ENCODE measurements at regions not wholly inside any gene's neighbourhood (a gene's known extent, or its start where the extent isn't known, plus 50 kb on each side); places are given as distances from the start of the nearest gene placed in this dataset.

DNA sequence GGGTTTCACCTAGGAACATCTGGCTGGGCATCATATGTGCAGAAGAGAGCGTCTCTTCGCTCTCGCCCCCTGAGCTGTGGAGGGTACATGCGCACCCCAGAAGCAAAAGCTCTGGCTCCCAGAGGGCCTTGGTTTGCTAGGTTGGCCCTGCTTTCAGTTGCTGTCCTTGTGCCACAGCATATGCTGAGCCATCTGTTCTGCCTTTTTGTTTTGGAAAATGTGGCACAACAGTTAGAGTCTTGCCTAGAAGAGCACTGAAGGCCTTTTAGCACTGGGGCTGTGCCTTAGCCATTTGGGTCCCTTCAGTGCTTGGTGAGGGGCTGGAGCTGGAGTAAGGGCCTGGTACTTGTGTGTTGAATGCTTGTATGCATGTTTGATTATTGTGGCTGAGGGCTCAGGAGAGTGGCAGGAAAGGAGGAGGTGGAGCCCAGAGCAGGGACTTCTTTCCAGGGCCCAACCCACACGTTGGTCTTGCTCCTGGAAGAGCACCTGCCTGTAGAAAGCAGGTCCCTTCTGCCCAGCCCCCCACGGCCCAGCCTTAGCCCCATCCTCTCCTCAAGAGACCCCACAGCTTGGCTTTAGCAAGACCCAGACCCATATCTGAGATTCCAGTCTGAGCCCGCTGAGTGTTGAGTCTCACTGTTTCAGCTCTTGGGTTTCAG is 113.7 kb downstream of the SLC25A47 start:
- no peak for DNase-seq (ENCODE audit: low read depth in 4 of 4, low spot score in 1 of 4)

DNA sequence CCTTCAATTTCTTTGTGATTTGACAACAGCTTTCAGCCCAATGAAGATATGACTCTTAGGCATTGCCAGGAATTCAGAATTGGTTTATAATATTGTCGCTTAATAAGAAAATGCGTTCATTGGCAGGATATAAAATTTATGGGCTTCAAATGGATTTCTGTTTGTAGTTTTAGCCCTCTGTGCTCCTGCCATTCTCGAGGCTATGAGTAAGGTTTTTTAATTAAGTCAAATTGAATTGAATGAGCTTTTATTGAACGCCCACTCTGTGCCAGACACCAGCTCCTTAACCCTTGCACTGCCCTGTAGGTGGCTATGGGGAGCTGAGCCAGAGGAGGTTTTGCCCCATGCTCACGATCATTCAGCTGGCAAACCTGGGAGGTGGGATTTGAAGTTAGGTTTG is 115.1 kb downstream of the SLC25A47 start:
- no peak for DNase-seq (ENCODE audit: low read depth in 4 of 4, low spot score in 1 of 4)

DNA sequence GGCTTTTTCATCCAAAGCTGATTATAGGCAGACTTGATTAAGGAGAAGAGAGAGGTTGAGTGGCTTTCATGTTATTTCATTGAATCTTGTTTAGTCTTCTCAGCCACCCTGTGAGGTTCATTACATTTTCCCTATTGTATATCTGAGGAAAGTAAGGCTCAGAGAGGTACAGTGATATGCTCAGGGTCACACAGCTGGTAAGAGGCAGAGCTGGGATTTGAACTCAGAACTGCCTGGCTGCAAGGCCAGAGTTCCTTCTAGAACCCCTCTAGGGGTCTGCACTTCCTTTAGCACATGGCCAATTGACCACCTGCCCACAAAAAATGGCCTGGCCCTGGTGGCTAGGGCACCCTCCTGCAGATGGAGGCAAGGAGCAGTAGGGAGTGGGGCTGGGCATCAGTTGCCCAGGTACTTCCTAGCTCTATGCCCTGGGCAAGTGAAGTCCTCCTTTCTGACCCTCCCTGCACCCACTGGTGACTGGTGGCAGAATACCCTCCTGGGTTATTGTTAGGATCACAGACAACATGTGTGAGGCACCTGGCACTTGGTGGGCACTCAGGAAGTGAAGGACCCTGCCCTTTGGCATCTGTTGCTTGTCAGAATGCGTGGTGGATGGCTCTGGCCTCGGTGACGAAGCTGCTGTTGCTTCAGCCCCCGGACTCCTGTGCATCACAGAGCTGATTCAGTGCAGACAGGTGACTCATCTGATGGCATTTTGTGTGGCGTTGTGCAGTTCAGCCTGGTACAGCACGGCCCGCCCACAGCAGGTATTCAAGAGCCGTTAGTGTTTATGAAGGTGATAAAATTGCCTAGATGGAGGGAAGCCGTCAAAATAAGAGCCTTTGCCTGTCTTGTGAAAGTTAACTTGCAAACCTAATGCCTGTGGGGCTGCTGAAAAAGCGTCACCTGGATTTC is 115.8 kb downstream of the SLC25A47 start:
- peak; percentile 7 to 32 (median 19) for DNase-seq (ENCODE audit: low read depth in 4 of 4, low spot score in 1 of 4)

DNA sequence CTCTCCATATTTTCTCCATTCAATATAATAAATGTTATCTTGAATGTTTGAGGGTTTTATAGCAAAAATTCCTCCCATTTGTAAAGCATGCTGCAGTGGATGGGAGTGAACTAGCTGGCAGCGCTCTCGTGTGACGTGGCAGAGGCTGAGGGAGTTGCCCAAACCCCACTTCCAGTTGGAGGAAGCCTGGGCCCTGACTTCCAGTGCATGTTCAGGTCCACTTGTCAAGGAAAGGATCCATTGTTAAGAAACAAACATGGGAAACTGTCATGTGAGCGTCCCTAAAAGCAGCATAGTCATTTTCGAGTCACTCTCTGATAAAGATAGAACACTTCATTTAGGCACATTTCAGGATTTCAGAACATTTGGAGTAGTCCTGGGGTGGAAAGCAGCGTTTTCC is 116.6 kb downstream of the SLC25A47 start:
- DNase-seq (ENCODE audit: low read depth in 4 of 4, low spot score in 1 of 4), result no peak

DNA sequence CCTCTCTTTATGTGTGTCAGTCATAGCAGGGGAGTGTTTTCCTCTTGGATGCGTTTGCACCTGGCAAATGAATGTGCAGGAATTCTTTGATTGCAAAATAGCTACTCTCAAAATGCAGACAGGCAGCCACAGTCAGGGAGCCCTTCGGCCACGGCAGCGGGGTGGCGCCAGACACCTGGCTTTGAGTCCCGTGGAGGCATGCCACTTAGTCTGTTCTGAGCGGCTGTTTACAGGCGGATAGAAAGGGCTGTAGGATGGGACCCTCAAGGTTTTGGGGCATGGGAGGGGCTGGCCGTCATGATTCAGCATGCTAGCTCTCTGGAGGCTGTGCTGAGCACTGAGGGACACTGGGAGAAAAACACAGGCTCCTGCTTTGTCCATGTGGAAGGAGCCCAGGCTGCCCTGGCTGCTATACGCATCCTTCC is 117.1 kb downstream of the SLC25A47 start:
- peak in 1 of 4 experiments; percentile 11 for DNase-seq (ENCODE audit: low read depth in 4 of 4, low spot score in 1 of 4)

DNA sequence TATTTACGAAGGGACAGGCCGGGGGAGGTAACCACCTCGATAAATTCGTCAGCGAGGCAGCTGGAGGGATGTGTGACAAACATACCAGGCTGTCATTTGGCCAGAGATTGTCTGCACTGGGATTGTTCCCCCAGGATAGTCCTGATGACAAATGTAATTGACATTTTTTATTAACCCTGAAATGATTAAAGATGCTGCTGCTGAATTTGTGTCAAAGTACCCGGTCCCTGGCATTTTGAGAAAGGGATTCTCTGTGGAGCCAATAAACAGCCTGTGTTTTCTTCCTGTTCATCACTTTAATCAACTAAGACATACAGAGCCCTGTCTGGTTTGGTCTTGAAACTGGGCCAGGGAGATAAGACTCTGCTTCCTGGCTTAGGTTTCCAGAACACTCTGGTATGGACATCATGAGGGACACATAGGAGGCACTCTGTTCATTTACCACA is 117.6 kb downstream of the SLC25A47 start:
- DNase-seq (ENCODE audit: low read depth in 4 of 4, low spot score in 1 of 4), result no peak

DNA sequence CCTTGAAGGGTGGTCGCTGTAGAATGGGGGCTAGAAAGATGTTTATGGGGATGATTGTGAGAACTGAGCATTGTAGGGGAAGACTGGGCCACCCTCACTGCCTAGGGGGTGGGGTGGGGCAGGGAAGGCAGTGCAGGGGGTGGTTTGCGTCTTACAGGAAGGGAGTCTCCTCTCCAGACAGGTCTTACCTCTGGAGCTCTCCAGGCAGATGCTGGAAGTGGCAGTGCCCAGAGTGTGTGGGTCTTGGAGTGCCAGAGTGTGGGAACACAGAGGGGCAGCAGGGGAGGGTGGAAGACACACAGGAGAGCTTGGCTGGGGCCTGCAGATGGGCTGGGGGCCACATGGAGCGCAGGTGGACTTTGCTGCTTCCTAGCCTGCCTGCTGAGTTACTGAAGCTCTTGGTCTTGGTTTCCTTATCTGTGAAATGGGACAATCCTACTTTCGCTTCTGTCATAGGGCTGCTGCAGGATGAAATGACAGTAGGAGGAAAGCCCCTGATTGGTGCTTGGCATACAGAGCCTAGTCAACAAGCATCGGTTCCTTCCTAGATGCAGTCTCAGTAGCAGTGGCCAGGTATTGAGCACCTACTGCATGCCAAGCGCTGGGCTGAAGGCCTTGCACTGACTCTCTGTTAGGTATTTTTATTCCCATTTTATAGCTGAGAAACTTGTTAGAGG is 118.3 kb downstream of the SLC25A47 start:
- DNase-seq (ENCODE audit: low read depth in 4 of 4, low spot score in 1 of 4), result no peak

DNA sequence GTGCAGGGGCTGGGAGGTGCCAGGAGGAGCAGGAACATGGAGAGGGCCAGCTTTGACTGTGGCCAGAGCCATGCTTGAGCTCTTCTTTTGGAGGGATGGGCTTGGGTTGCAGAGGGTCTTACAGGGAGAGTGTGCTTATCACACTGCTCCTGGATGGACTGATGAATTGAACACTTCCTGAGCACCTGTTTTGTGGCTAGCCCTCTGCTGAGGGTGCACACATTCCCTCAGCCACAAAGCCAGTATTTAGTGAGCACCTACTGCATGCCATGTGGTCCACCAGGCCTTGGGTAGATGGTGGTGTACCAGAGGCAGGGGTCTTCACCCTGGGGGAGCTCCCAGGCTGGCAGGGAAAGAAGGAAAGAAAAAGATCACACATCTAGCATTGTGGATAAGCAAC is 118.9 kb downstream of the SLC25A47 start:
- DNase-seq (ENCODE audit: low read depth in 4 of 4, low spot score in 1 of 4), result no peak

DNA sequence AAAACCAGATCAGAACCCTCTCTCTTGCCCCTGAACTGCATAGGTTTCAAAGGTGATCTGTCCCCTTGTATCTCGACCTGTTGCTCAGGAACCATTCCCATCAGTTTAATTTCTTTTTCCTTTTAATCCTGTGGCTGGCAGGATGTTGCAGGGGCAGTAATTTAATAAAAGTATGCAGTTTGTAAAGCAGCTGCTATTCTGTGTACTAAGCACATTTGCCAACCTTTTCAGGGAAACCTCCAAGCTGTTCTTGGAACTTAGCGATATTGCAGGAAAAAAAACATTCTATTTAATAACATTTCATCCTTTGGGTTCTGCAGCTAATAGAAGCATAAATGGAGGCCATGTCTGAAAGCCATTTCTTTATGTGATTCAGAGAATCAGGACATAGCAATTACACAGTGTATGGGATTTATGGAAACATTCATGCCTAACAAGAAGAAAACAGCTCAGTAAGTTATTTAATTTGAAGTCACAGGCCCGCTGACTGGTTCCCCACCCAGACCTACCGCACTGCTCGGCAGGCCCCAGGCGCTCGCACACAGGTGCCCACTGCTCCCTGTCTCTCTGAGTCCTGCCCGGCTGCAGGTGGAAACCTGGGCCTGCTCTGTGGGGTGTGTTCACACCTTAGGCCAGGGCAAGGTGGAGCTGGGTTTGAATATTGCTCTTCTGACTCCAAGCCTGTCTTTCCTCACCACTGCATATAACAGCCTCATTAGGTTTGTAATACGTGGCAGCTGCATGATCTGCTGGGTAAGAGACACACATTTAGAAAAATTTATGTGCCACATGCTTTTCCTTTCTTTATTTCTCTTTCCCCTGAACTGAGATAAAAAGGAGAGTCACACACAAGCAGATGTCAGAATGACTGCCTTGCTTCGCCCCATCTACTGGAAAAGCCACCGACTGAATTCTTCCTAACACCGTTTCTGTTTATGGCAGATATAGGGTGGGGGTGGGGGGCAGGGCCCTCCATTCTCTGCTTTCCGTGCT is 119.7 kb downstream of the SLC25A47 start:
- no peak for DNase-seq (ENCODE audit: low read depth in 4 of 4, low spot score in 1 of 4)

DNA sequence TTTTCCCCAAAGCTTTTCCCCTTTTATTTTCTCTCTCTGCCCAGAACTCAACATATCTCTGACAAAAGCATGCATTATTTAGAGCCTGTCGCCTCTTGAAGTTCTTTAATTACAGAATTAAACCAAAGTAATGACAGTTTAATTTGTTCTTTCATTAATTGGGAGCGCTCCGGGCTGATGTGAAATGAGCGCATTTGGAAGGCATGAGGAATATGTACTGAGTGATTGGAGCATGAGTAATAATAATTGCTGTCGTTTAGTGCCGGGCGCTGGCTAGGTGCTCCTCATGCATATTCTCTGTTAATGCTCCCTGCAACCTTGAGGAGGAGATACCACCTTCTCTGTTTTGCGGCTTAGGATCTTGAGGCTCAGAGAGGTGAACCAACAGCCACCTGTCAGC is 120.5 kb downstream of the SLC25A47 start:
- DNase-seq (ENCODE audit: low read depth in 4 of 4, low spot score in 1 of 4), result no peak

DNA sequence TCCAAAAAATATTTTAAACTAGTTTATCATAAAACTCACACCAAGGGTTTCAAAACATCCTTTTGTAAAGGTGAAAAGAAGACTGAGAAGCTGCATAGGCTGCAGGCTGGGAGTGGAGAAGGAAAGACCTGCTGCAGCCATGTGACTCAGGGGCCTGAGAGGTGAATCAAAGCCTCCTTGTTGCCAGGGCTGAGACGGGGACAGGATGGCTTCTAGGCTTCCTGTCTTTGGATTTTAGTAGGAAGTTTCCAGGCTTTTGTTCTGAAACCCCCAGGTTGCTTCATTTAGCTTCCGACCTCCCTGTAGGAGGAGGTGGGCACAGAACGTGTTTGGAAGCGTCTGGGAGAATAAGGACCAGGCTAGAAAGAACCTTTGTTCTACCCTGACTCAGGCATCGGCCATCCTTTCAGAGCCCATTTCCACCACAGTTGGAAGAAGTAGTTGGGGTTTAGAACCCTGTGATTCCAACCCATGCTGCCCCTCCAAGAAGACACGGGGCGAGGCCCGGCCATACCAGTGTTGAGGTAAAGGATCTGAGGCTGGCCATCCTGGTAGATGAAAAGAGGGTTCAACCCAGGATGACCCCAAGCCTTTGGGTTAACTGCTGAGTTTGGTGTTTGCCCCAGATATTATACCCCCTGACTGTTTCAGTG is 122.4 kb downstream of the SLC25A47 start:
- no peak for DNase-seq (ENCODE audit: low read depth in 4 of 4, low spot score in 1 of 4)

DNA sequence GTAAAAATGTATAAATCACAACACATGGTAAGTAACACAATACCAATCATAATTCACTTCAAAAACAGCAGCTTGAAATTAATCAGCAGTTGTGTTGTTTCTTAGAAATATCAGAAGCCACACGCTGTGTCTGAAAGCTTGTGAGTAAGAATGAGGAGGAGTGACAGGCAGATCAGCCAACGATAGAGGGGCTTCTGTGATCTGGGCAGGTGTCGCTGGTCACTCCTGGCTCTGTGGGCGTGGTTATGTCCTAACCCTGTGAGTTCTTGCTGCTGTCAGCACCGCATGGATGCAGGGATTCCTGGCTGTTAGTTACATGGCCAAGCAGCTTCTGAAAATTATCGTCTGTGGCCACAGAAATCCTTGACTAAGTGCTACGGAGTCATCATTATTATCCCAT is 123.4 kb downstream of the SLC25A47 start:
- no peak for DNase-seq (ENCODE audit: low read depth in 4 of 4, low spot score in 1 of 4)

DNA sequence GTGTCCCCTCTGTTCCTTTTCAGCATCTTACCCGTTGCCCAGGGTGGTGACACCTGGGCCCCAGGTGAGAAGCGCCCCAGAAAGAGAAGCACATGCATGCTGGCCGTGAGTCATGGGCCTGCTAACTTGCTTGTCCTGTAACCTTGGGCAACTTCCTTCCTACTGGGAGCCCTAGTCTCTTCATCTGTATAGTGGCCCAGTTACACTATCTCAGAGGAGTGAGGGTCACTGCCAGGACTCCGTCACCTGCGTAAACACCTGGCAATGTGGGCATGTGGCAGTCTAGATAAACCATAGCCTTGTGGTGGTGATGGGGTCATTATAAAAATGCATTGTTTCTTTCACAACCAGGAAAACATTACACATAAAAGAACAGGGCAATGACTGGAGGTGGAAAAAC is 125.2 kb downstream of the SLC25A47 start:
- no peak for DNase-seq (ENCODE audit: low read depth in 4 of 4, low spot score in 1 of 4)

DNA sequence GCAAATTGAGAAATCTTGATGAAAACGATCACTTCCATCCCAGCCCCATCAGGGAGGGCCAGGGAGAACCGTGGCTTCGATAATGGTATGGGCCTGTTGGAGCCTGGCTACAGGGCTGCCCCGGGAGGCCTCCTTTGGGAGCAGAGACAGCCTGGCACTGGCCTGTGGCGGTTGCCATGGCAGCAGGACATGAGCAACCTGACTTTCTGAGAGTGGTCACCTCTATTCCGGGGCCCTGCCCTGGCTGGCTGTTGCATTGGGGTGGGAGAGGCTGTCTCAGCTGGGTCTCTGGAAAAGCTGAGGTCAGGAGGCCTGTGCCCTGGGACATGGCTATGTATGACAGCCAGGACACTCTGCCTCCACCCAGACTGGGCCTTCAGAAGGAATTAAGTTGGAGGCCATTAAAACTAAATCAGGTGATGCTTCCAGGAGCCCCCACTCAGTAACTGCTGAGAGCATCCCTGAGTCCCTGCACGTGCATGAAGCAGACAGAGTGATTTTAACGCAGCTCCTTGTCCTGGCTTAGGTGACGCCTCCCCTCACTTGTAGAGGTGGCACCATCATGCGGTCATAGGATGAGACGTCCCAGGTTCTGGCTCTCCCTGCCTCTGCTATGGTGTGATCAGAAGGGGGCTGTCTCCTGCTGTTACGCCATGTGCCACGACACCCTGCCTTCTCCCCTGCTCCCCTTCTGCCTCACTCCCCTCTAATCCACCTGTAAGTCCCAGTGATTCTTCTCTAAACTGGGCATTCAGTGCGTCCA is 126.3 kb downstream of the SLC25A47 start:
- DNase-seq (ENCODE audit: low read depth in 4 of 4, low spot score in 1 of 4), result no peak

DNA sequence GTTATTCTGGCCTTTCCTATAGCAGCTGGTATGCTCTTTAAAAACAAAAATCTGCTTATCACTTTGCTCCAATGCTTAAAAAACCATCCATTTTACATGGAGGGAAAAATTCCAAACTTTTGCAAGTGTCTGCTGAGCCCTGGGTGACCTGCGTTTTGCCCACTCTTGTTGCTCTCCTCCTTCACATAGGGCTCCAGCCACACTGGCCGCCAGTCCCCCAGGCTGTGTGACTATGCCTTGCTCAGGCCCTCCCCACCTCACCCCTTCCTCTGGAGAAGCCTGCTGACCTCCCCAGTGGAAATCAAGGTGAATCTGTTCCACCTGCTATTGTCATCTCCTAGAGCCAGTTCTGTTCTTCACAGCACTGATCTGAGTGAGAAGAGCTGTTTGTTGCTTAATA is 126.9 kb downstream of the SLC25A47 start:
- DNase-seq (ENCODE audit: low read depth in 4 of 4, low spot score in 1 of 4), result no peak

DNA sequence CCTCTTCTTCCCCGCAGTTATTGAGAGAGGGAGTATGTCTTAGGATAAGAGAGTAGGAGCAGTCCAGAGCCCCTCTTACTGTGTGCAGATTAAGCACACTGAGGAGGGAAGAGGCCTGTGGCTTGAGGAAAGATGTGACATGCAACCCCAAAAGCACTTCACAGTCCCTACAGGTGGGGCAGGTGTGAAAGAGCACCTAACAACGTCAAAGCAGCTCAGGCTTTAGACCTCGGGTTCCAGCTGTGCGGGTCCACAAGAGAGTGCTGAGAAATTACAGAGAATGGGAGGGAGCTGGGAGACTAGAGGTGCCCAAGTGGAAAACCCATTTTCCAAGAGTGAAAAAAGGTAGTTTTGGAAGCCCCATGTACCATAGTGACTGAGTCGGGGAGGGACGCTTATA is 127.6 kb downstream of the SLC25A47 start:
- DNase-seq (ENCODE audit: low read depth in 4 of 4, low spot score in 1 of 4), result no peak

DNA sequence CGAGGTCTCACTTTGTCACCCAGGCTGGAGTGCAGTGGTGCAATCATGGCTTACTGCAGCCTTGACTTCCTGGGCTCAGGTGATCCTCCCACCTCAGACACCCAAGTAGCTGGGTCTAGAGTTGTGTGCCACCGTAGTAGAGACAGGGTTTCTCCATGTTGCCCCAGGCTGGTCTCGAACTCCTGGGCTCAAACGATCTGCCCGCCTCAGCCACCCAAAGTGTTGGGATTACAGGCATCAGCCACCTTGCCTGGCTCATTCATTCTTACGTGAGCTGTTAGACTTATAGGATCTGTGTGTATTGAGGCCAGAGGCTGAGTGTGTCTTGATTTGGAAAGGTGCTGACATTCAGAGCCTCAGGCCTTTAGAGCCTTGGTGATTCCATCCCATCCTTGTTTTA is 128.1 kb downstream of the SLC25A47 start:
- no peak for DNase-seq (ENCODE audit: low read depth in 4 of 4, low spot score in 1 of 4)

DNA sequence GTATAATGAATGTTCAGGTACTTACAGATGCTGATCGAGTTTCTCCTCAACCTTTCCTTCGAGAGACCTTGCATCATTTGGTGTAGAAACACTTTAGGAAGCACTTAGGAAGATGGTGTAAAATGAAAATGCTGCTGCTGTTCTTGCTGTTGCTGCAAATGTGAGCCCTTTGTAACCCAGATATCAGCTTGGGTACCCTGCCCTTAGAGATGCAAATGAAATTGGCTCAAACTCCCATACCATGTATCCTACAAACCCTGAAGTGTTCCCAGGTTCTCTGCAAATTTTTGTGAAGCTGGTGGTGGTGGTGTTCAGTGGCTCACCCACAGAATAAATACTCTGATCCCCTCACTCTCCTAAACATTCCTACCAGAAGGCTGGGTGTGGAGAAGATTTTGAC is 130.8 kb downstream of the SLC25A47 start:
- DNase-seq (ENCODE audit: low read depth in 4 of 4, low spot score in 1 of 4), result no peak

DNA sequence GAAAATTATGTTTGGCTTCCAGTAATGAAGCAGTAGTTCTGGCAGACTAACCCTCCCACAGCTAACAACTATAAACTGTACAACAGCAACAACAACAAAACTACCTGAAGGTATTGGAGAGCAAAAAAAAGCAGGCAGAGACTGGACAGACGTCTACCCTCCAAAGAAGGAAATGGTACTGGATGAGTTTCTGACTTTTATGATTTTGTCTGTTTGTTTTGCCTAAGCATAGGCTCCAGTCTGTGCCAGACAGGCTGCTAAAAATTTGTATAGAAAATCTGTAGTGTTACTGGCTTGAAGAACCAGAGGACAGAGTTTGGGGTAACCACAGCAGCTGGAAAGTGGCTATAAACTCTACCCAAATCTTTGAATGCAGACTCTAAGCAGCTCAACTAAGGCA is 131.3 kb downstream of the SLC25A47 start:
- DNase-seq (ENCODE audit: low read depth in 4 of 4, low spot score in 1 of 4), result no peak

Data from stimulated activated CD4-positive, alpha-beta T cell treated with anti-CD3 and anti-CD28 coated beads, Interleukin-1b, Interleukin-23, amount 100 ng/mL, for 24 hours (primary cell).